ENCODE measurements at regions not wholly inside any gene's neighbourhood (a gene's known extent, or its start where the extent isn't known, plus 50 kb on each side); places are given as distances from the start of the nearest gene placed in this dataset.

DNA sequence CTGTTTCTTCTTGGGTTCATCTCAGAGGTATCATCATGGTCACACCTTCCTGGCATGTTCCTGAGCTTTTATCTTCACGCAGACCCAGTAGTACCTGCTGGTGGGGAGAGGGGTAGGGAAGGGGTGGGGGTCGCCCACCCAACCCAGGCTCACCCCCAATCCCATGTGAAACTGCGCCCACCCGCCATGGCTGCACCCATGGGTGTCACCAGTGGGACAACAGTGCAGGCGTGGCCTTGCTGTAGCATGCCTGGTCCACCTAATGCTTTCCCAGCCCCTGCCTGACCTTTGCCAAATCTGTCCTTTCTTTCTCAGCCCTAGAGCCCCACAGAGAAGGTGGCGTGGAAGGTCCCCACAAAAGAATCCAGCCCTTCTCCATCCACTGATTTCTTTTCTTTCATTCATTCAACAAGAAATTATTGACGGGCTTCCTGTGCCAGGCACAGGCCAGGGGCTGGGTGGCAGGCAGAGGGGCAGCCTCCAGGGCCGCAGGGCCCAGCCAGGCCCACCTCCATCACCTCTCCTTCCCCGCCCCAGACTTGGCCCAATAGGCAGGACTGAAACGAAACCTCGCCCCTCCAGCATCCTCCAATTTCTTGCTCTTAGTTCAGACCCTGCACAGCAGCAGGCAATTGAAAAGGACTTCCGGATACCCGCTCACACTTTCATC is 79.1 kb upstream of the TNRC6C start:
- no peak for TF ChIP-seq TAF7 (tag; IDR thresholded peaks at IDR 0.05)
- TF ChIP-seq MTA2 (IDR thresholded peaks at IDR 0.05; ENCODE audit: low read depth), result no peak
